Liver (tissue), 3 donors: ENCODE measurements at regions not wholly inside any gene's neighbourhood (a gene's known extent, or its start where the extent isn't known, plus 50 kb on each side); places are given as distances from the start of the nearest gene placed in this dataset.
"Not testable (repeated sequence)": the region's sequence is repeated elsewhere in the genome, so short reads cannot be mapped to it uniquely, and the experiment has no call there.

Experiments
- HNF4G ChIP-seq: IDR thresholded peaks from 2 replicates; pipeline ENCODE4 v1.6.1; 2016; ENCODE audit warnings: antibody characterized with exemption
- RAD21 ChIP-seq, 2 donors: IDR thresholded peaks; 2 replicates each; pipeline ENCODE4 v1.6.1; 2016; ENCODE audit warnings: antibody characterized with exemption in 2 of 2, mild to moderate bottlenecking in 2 of 2
- YY1 ChIP-seq: IDR thresholded peaks from 2 replicates; pipeline ENCODE4 v1.6.1; 2016; ENCODE audit warnings: antibody characterized with exemption, mild to moderate bottlenecking
- TF ChIP-seq, protein P1 (sequence below): fragments of 150-350 bp; IDR thresholded peaks from 2 replicates; pipeline ENCODE4 v1.5.1; 2017; ENCODE audit warnings: improper control_type of control experiment, low read depth, low read length; ENCODE audit not compliant: missing input control
- donor health status: healthy.
- donor health status: healthy.

DNA sequence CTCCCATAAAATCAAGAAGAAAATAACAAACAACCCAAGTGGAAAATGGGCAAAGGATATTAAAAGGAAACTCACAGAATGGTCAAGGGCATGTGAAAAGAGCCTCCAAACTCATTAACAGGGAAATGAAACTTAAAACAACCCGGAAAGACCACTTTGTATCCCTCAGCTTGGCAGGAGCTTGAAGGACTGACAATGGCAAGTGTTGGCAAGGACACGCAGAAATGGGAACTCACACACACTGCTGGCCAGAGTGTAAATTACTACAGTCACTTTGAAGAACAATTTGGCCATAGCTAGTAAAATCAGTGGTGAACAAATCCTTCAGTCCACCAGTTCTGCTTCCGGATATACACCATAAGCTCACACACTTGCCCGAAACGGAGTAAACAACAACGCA, 58.1 kb upstream of the SMURF2 start:
- TF ChIP-seq, protein P1, sequence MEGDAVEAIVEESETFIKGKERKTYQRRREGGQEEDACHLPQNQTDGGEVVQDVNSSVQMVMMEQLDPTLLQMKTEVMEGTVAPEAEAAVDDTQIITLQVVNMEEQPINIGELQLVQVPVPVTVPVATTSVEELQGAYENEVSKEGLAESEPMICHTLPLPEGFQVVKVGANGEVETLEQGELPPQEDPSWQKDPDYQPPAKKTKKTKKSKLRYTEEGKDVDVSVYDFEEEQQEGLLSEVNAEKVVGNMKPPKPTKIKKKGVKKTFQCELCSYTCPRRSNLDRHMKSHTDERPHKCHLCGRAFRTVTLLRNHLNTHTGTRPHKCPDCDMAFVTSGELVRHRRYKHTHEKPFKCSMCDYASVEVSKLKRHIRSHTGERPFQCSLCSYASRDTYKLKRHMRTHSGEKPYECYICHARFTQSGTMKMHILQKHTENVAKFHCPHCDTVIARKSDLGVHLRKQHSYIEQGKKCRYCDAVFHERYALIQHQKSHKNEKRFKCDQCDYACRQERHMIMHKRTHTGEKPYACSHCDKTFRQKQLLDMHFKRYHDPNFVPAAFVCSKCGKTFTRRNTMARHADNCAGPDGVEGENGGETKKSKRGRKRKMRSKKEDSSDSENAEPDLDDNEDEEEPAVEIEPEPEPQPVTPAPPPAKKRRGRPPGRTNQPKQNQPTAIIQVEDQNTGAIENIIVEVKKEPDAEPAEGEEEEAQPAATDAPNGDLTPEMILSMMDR = not testable (repeated sequence)
- not testable (repeated sequence) for TF ChIP-seq RAD21 (IDR thresholded peaks at IDR 0.05); YY1; HNF4G
